PC-9 (cell line): ENCODE measurements at regions not wholly inside any gene's neighbourhood (a gene's known extent, or its start where the extent isn't known, plus 50 kb on each side); places are given as distances from the start of the nearest gene placed in this dataset.
"Not testable (repeated sequence)": the region's sequence is repeated elsewhere in the genome, so short reads cannot be mapped to it uniquely, and the experiment has no call there.

Experiments used
- CTCF ChIP-seq: fragments of 200-600 bp; sonication (generic); conservative IDR thresholded peaks from 2 replicates; pipeline ENCODE4 v1.6.1; 2017; ENCODE audit warnings: mixed run types, antibody characterized with exemption, mild to moderate bottlenecking, moderate library complexity
- EZH2 ChIP-seq: fragments of 200-600 bp; sonication (generic); IDR thresholded peaks from 2 replicates; pipeline ENCODE4 v1.8.0; 2017; ENCODE audit warnings: antibody characterized with exemption, low read depth

- TF ChIP-seq CTCF, EZH2: not testable (repeated sequence)
These were observed 246.8 kb upstream of the ARHGEF26 start for GRCh38 chr3:153874348-153874747.
